SK-N-SH treated with all-trans-retinoic acid at 6 μM for 48 hours (cell line): ENCODE measurements at regions not wholly inside any gene's neighbourhood (a gene's known extent, or its start where the extent isn't known, plus 50 kb on each side); places are given as distances from the start of the nearest gene placed in this dataset.

ENCODE experiments used
- ATAC-seq: fragments of 200-7000 bp; cut with Tn5 transposase; 3 replicates; pipeline ENCODE4 v1.9.1; 2020; ENCODE audit warnings: mild to moderate bottlenecking, moderate library complexity
- ARNTL ChIP-seq: fragments of 450-650 bp; formaldehyde crosslinking; IDR thresholded peaks from 2 replicates; pipeline ENCODE4 v1.5.0; 2020; ENCODE audit warnings: low read depth, mild to moderate bottlenecking, moderate library complexity, borderline replicate concordance
- CREB5 ChIP-seq: fragments of 250-450 bp; sonication (Bioruptor Pico); IDR thresholded peaks from 2 replicates; pipeline ENCODE4 v1.5.1; 2020; ENCODE audit warnings: low read depth, mild to moderate bottlenecking, moderate library complexity
- CSDC2 ChIP-seq: fragments of 250-450 bp; sonication (Bioruptor Pico); IDR thresholded peaks from 2 replicates; pipeline ENCODE4 v1.5.0; 2020; ENCODE audit warnings: mild to moderate bottlenecking, moderate library complexity
- CSRNP3 ChIP-seq: fragments of 250-450 bp; sonication (Bioruptor Pico); IDR thresholded peaks from 2 replicates; pipeline ENCODE4 v1.5.1; 2021; ENCODE audit warnings: mild to moderate bottlenecking, moderate library complexity
- ESRRG ChIP-seq: fragments of 250-450 bp; sonication (Bioruptor Pico); IDR thresholded peaks from 2 replicates; pipeline ENCODE4 v1.6.1; 2021; ENCODE audit warnings: mild to moderate bottlenecking
- GLIS3 ChIP-seq: fragments of 250-450 bp; sonication (Bioruptor Pico); IDR thresholded peaks from 2 replicates; pipeline ENCODE4 v1.5.0; 2020; ENCODE audit warnings: mild to moderate bottlenecking, moderate library complexity
- ISL1 ChIP-seq: fragments of 250-450 bp; sonication (Bioruptor Pico); IDR thresholded peaks from 2 replicates; pipeline ENCODE4 v2.1.2; 2022; ENCODE audit warnings: mild to moderate bottlenecking, moderate library complexity
- OSR1 ChIP-seq: fragments of 250-450 bp; sonication (Bioruptor Pico); IDR thresholded peaks from 2 replicates; pipeline ENCODE4 v1.8.0; 2022; ENCODE audit warnings: moderate library complexity, mild to moderate bottlenecking, inconsistent platforms
- PATZ1 ChIP-seq: fragments of 250-450 bp; sonication (Bioruptor Pico); IDR thresholded peaks from 2 replicates; pipeline ENCODE4 v1.8.0; 2020; ENCODE audit warnings: mild to moderate bottlenecking, moderate library complexity, borderline replicate concordance
- POU6F1 ChIP-seq: fragments of 250-450 bp; sonication (Bioruptor Pico); IDR thresholded peaks from 2 replicates; pipeline ENCODE4 v1.8.0; 2021; ENCODE audit warnings: low read depth, mild to moderate bottlenecking, moderate library complexity, borderline replicate concordance
- PPARA ChIP-seq: fragments of 250-450 bp; sonication (Bioruptor Pico); IDR thresholded peaks from 2 replicates; pipeline ENCODE4 v1.5.0; 2020; ENCODE audit warnings: mild to moderate bottlenecking, borderline replicate concordance
- RARB ChIP-seq: fragments of 250-450 bp; sonication (Bioruptor Pico); IDR thresholded peaks from 2 replicates; pipeline ENCODE4 v1.8.0; 2021; ENCODE audit warnings: mild to moderate bottlenecking, moderate library complexity
- SNAI2 ChIP-seq: fragments of 250-450 bp; sonication (Bioruptor Pico); IDR thresholded peaks from 2 replicates; pipeline ENCODE4 v1.5.0; 2020; ENCODE audit warnings: mild to moderate bottlenecking, moderate library complexity
- TCF4 ChIP-seq: fragments of 250-450 bp; sonication (Bioruptor Pico); IDR thresholded peaks from 2 replicates; pipeline ENCODE4 v1.8.0; 2021; ENCODE audit warnings: mild to moderate bottlenecking, moderate library complexity, borderline replicate concordance
- TOX ChIP-seq: fragments of 250-450 bp; sonication (Bioruptor Pico); IDR thresholded peaks from 2 replicates; pipeline ENCODE4 v1.8.0; 2021; ENCODE audit warnings: mild to moderate bottlenecking, moderate library complexity, borderline replicate concordance
- TSHZ2 ChIP-seq: fragments of 250-450 bp; sonication (Bioruptor Pico); IDR thresholded peaks from 2 replicates; pipeline ENCODE4 v1.5.0; 2020; ENCODE audit warnings: mild to moderate bottlenecking, moderate library complexity
- ZC3H10 ChIP-seq: fragments of 250-450 bp; sonication (Bioruptor Pico); IDR thresholded peaks from 2 replicates; pipeline ENCODE4 v1.5.1; 2021; ENCODE audit warnings: mild to moderate bottlenecking, moderate library complexity
- ZFP3 ChIP-seq: fragments of 250-450 bp; sonication (Bioruptor Pico); IDR thresholded peaks from 2 replicates; pipeline ENCODE4 v1.5.0; 2020; ENCODE audit warnings: mild to moderate bottlenecking, moderate library complexity
- ZFP30 ChIP-seq: fragments of 450-650 bp; formaldehyde crosslinking; IDR thresholded peaks from 2 replicates; pipeline ENCODE4 v1.5.0; 2022; ENCODE audit warnings: mild to moderate bottlenecking, moderate library complexity
- ZNF565 ChIP-seq: fragments of 450-650 bp; formaldehyde crosslinking; conservative IDR thresholded peaks from 2 replicates; pipeline ENCODE4 v1.5.0; 2020; ENCODE audit warnings: low read depth, mild to moderate bottlenecking, moderate library complexity
- ZNF70 ChIP-seq: fragments of 450-650 bp; formaldehyde crosslinking; IDR thresholded peaks from 2 replicates; pipeline ENCODE4 v1.5.0; 2020; ENCODE audit warnings: mild to moderate bottlenecking, moderate library complexity
- ZNF8 ChIP-seq: fragments of 450-650 bp; formaldehyde crosslinking; IDR thresholded peaks from 2 replicates; pipeline ENCODE4 v1.5.0; 2020; ENCODE audit warnings: mild to moderate bottlenecking, moderate library complexity

GRCh38 chr11:91688672-91689071 lies 535.9 kb upstream of the FAT3 start:
- ATAC-seq: peak; percentile 56; the same call in 2 of the 3 replicates
- TF ChIP-seq TSHZ2 (CRISPR knock-in tag) (no peak), ISL1 (CRISPR knock-in tag) (peak; percentile 79), ARNTL (no peak)

GRCh38 chr11:91686700-91687099 lies 537.9 kb upstream of the FAT3 start:
- ATAC-seq: no peak
- no peak for TF ChIP-seq ZNF70 (CRISPR knock-in tag)
- TF ChIP-seq CSDC2: no peak
- no peak for TF ChIP-seq ZFP30
- no peak for TF ChIP-seq POU6F1 (CRISPR knock-in tag)
- TF ChIP-seq ZFP3 (CRISPR knock-in tag): no peak
- no peak for TF ChIP-seq TSHZ2 (CRISPR knock-in tag)
- no peak for TF ChIP-seq ZC3H10 (CRISPR knock-in tag)
- TF ChIP-seq SNAI2 (CRISPR knock-in tag): no peak
- no peak for TF ChIP-seq ESRRG (CRISPR knock-in tag)
- no peak for TF ChIP-seq RARB (CRISPR knock-in tag)
- TF ChIP-seq TOX (CRISPR knock-in tag): no peak
- TF ChIP-seq ZNF565 (CRISPR knock-in tag): no peak
- no peak for TF ChIP-seq ZNF8 (CRISPR knock-in tag)
- no peak for TF ChIP-seq TCF4 (CRISPR knock-in tag)

- TF ChIP-seq GLIS3: no peak
- no peak for TF ChIP-seq OSR1
- TF ChIP-seq CSRNP3 (CRISPR knock-in tag): no peak
- TF ChIP-seq ISL1 (CRISPR knock-in tag): no peak
- no peak for TF ChIP-seq ZNF8 (CRISPR knock-in tag)
- no peak for TF ChIP-seq TSHZ2 (CRISPR knock-in tag)
- no peak for TF ChIP-seq TCF4 (CRISPR knock-in tag)
- no peak for TF ChIP-seq ARNTL
- no peak for TF ChIP-seq CREB5 (CRISPR knock-in tag)
- no peak for TF ChIP-seq ZFP30
- TF ChIP-seq CSDC2: no peak
- TF ChIP-seq ZNF565 (CRISPR knock-in tag): no peak
- TF ChIP-seq ESRRG (CRISPR knock-in tag): no peak
- TF ChIP-seq SNAI2 (CRISPR knock-in tag): no peak
- no peak for TF ChIP-seq PATZ1 (CRISPR knock-in tag)
- no peak for TF ChIP-seq PPARA
- TF ChIP-seq RARB (CRISPR knock-in tag): no peak
- TF ChIP-seq ZFP3 (CRISPR knock-in tag): no peak
- no peak for TF ChIP-seq ZC3H10 (CRISPR knock-in tag)
- TF ChIP-seq TOX (CRISPR knock-in tag): no peak
- ATAC-seq: no peak
Observed at GRCh38 chr11:91686281-91686680, 538.3 kb upstream of the FAT3 start.
